ENCODE measurements at regions not wholly inside any gene's neighbourhood (a gene's known extent, or its start where the extent isn't known, plus 50 kb on each side); places are given as distances from the start of the nearest gene placed in this dataset.

GRCh38 chr1:82718719-82719419, 918.1 kb downstream of the ADGRL2 start:
- Histone ChIP-seq H3K27ac (ENCODE audit: low read depth, low read length, poor library complexity, severe bottlenecking) (no peak overlapping the region), H3K4me1 (ENCODE audit: insufficient read depth, low read length, poor library complexity, severe bottlenecking) (no peaks in the 10 kb centered on the region), H3K4me3 (ENCODE audit: low read depth, low read length, poor library complexity, severe bottlenecking) (no peak overlapping the region), H3K9me3 (ENCODE audit: low read depth, low read length, poor library complexity, severe bottlenecking) (no peaks in the 10 kb centered on the region), H3K27me3 (replicated peaks; ENCODE audit: insufficient read depth, low read depth, low read length, poor library complexity) (no peaks in the 10 kb centered on the region), H3K36me3 (ENCODE audit: insufficient read depth, low read length, poor library complexity, severe bottlenecking) (no peaks in the 10 kb centered on the region)
- ChIA-PET POLR2A (ENCODE audit: low non-redundant PET) (no interaction called here), CTCF (no interaction called here)
- no TSS peak for BruUV-seq (replicated peaks)
- intact Hi-C loops (cut with micrococcal nuclease; ENCODE audit: unreplicated experiment): no loop called here
- TF ChIP-seq CTCF (conservative IDR thresholded peaks at IDR 0.05; ENCODE audit: low read depth, low read length) (no peak), EZH2 (IDR thresholded peaks at IDR 0.05; ENCODE audit: borderline replicate concordance, low read depth, low read length, poor library complexity, severe bottlenecking) (no peak)
- DNase-seq (ENCODE audit: low spot score): no peak

- no peaks in the 10 kb centered on the region for H3K36me3 ChIP-seq (ENCODE audit: insufficient read depth, low read length, poor library complexity, severe bottlenecking)
- no peaks in the 10 kb centered on the region for H3K9me3 ChIP-seq (ENCODE audit: low read depth, low read length, poor library complexity, severe bottlenecking)
- POLR2A ChIA-PET (ENCODE audit: low non-redundant PET): no interaction called here
- BruUV-seq (replicated peaks): no TSS peak
- H3K4me3 ChIP-seq (ENCODE audit: low read depth, low read length, poor library complexity, severe bottlenecking): no peak overlapping the region
- H3K27me3 ChIP-seq (replicated peaks; ENCODE audit: insufficient read depth, low read depth, low read length, poor library complexity): no peaks in the 10 kb centered on the region
- TF ChIP-seq EZH2 (IDR thresholded peaks at IDR 0.05; ENCODE audit: borderline replicate concordance, low read depth, low read length, poor library complexity, severe bottlenecking): no peak
- no peak for TF ChIP-seq CTCF (conservative IDR thresholded peaks at IDR 0.05; ENCODE audit: low read depth, low read length)
- no peak overlapping the region for H3K27ac ChIP-seq (ENCODE audit: low read depth, low read length, poor library complexity, severe bottlenecking)
- no peaks in the 10 kb centered on the region for H3K4me1 ChIP-seq (ENCODE audit: insufficient read depth, low read length, poor library complexity, severe bottlenecking)
- DNase-seq (ENCODE audit: low spot score): no peak
- CTCF ChIA-PET: no interaction called here
- intact Hi-C loops (cut with micrococcal nuclease; ENCODE audit: unreplicated experiment): no loop called here
Observed at GRCh38 chr1:82710091-82710490, 909.4 kb downstream of the ADGRL2 start.

- no TSS peak for BruUV-seq (replicated peaks)
- intact Hi-C loops (cut with micrococcal nuclease; ENCODE audit: unreplicated experiment): no loop called here
- TF ChIP-seq CTCF (conservative IDR thresholded peaks at IDR 0.05; ENCODE audit: low read depth, low read length) (no peak), EZH2 (IDR thresholded peaks at IDR 0.05; ENCODE audit: borderline replicate concordance, low read depth, low read length, poor library complexity, severe bottlenecking) (no peak)
- no peak overlapping the region for H3K4me3 ChIP-seq (ENCODE audit: low read depth, low read length, poor library complexity, severe bottlenecking)
- no peaks in the 10 kb centered on the region for H3K9me3 ChIP-seq (ENCODE audit: low read depth, low read length, poor library complexity, severe bottlenecking)
- no peak overlapping the region for H3K27ac ChIP-seq (ENCODE audit: low read depth, low read length, poor library complexity, severe bottlenecking)
- ChIA-PET POLR2A (ENCODE audit: low non-redundant PET) (no interaction called here), CTCF (no interaction called here)
- H3K4me1 ChIP-seq (ENCODE audit: insufficient read depth, low read length, poor library complexity, severe bottlenecking): no peaks in the 10 kb centered on the region
- H3K36me3 ChIP-seq (ENCODE audit: insufficient read depth, low read length, poor library complexity, severe bottlenecking): no peaks in the 10 kb centered on the region
- H3K27me3 ChIP-seq (replicated peaks; ENCODE audit: insufficient read depth, low read depth, low read length, poor library complexity): no peaks in the 10 kb centered on the region
- no peak for DNase-seq (ENCODE audit: low spot score)
Observed at GRCh38 chr1:82707681-82708080, 906.9 kb downstream of the ADGRL2 start.

Measured in A673 (cell line).